GM18861 (cell line): ENCODE measurements at regions not wholly inside any gene's neighbourhood (a gene's known extent, or its start where the extent isn't known, plus 50 kb on each side); places are given as distances from the start of the nearest gene placed in this dataset.

Experiments used
- ATAC-seq: cut with Tn5 transposase; IDR thresholded peaks from one replicate; pipeline ENCODE4 v1.9.1; 2021; ENCODE audit not compliant: unreplicated experiment

DNA sequence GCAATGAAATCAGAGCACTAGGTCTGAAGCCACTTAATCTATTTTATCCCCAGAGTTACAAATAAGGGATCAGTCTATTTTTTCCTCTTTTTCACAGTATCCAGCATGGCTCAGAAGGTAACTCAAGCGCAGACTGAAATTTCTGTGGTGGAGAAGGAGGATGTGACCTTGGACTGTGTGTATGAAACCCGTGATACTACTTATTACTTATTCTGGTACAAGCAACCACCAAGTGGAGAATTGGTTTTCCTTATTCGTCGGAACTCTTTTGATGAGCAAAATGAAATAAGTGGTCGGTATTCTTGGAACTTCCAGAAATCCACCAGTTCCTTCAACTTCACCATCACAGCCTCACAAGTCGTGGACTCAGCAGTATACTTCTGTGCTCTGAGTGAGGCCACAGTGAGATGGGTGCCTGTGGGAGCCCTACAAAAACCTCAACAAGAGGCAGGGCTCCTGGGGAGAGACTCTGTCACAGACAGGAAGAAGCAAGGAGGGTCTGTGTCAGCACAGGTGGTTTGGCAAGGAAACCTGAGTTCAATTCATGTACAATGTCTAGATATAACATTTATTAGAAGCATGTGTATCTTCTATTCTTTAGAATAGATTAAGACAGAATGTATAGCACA lies 334.3 kb upstream of the OR4E1 start:
- no peak for ATAC-seq

GRCh38 chr14:22007363-22007762 lies 333.7 kb upstream of the OR4E1 start:
- ATAC-seq: no peak

- no peak for ATAC-seq
Observed at GRCh38 chr14:22003461-22003860, 329.8 kb upstream of the OR4E1 start.

DNA sequence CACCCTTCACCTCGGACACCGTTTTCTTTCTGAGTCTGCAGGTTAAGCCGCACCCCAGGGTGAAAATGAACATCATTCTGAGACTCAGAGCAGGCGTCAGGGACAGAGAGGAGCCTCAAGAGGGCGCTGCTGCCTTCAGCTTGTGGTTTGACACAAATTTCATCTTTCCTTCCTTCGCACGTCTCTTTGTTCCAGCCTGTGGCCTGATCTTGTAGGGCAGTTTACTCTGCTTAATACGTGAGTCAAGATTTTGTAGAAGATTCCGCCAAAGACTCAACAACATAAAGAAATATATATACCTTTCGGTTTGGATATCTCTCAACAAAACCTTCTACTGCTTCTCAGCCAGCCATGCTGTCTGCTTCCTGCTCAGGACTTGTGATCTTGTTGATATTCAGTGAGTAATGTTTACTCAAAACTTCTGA lies 329.3 kb upstream of the OR4E1 start:
- no peak for ATAC-seq

DNA sequence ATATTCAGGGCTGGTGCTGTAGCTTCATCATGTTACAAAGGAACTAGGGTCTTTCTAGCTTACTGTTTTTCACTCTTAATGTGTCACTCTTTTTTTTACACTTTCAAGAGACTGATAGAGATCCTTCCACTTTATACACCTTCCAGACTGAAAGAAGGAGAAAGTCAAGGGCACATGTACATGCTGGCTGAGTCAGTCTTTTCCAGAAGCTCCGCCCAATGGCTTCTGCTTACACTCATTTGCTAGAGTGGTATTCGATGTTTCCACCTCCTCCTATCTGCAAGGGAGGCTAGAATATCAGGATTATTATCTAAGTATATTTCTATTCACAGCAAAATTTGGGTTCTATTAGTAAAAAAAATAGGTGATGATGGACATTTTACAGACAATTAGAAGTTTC lies 325.8 kb upstream of the OR4E1 start:
- no peak for ATAC-seq

- no peak for ATAC-seq
Observed at GRCh38 chr14:21997300-21997699, 323.7 kb upstream of the OR4E1 start.

DNA sequence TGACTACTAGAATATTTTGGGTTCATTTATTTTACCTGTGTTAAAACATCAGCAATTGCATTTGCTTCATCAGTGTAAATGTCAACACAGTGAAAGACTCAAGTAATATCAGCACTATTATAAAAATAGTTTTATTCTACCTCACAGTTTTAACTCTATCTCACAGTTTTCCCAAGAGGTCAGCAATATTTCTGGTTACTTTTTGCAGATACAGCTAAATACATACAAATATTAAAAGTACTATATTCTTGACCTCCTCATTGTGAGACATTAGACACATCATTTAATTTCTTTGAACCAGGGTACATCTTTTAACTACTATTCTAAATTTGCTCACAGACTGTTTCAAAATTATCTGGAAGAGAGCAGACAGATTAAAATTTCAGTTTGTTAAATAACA lies 321.7 kb upstream of the OR4E1 start:
- ATAC-seq: no peak

DNA sequence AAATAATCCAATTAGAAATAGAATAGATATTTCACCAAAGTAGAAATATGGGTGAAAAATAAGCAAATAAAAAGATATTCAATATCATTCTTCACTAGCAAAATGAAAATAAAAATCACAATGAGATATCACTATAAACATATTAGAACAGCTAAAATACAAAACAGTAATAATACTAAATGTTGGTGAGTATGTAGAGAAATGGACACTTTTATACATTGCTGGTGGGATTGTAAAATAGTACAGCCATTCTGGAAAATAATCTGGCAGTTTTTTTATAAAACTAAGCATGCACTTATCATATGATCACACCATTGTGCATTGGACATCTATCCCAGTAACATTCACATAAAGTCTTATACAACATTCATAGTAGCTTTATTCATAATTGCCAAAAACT lies 320.2 kb upstream of the OR4E1 start:
- no peak for ATAC-seq

DNA sequence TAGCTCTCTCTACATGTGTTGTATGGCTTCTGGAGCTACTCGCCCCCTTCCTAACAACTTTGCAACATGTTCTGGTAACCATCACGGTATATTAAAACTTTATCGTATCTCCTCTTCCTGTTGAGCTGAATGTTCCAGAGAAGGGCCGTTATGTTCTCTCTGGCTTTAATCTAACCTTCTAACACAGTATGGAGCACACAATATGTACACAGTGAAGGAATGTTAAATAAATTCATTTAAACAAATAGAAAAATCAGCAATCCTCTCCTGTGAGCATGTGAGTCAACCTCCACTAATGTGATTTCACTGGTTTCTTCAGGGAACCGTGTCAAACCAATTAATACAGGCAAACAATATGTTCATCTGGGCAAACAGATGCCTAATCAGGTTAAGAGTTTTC lies 319.5 kb upstream of the OR4E1 start:
- no peak for ATAC-seq

DNA sequence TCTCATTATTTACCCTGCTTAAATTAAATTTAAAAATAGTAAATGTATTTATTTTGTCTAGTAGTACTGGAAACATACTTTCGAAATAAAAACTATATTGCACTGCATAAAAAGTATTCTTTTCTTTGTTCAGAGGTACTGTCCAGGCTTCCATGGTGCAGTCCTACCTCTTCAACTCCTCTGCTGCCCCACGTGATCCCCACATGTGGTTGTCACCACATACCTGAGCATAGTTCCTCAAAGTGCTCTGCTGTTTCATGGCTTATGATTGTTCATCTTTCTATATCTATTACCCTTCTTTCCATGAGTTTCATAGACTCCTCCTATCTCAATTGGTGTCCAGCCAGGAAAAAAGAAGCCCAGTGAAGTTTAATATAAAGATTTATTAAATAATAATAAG lies 317.5 kb upstream of the OR4E1 start:
- no peak for ATAC-seq

- no peak for ATAC-seq
Observed at GRCh38 chr14:21990116-21990515, 316.5 kb upstream of the OR4E1 start.

GRCh38 chr14:21989090-21989489 lies 315.5 kb upstream of the OR4E1 start:
- no peak for ATAC-seq

GRCh38 chr14:21988413-21988812 lies 314.8 kb upstream of the OR4E1 start:
- ATAC-seq: no peak

- no peak for ATAC-seq
Observed at GRCh38 chr14:21987937-21988336, 314.3 kb upstream of the OR4E1 start.

- no peak for ATAC-seq
Observed at GRCh38 chr14:21985081-21985480, 311.5 kb upstream of the OR4E1 start.

GRCh38 chr14:21978999-21979314 lies 305.3 kb upstream of the OR4E1 start:
- no peak for ATAC-seq

- no peak for ATAC-seq
Observed at GRCh38 chr14:21978184-21978998, 304.8 kb upstream of the OR4E1 start.

DNA sequence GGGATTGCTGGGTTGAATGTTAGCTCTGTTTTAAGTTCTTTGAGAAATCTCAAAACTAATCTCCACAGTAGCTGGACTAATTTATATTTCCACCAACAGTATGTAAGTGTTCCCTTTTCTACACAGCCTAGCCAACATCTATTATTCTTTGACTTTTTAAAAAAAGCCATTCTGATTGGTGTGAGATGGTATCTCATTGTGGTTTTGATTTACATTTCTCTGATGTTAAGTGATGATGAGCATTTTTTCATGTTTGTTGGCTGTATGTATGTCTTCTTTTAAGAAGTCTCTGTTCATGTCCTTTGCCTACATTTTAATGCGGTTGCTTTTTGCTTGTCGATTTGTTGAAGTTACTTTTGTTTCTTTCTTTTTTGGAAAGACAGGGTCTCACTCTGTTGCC lies 301.1 kb upstream of the OR4E1 start:
- no peak for ATAC-seq

GRCh38 chr14:21965042-21965441 lies 291.4 kb upstream of the OR4E1 start:
- no peak for ATAC-seq

DNA sequence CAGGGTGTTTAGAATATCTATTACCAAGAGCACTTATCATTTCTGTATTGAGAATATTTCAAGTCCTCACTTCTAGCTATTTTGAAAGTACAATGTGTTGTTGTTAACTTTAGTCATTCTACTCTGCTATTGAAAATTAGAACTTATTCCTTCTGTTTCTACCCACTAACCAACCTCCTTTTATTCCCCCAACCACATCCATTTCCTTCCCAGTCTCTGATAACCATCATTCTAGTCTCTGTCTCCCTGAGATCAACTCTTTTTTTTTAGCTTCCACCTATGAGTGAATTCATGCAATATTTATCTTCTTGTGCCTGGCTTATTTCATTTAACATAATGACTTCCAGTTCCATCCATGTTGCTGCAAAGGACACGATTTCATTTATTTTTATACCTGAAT lies 290.6 kb upstream of the OR4E1 start:
- ATAC-seq: no peak

DNA sequence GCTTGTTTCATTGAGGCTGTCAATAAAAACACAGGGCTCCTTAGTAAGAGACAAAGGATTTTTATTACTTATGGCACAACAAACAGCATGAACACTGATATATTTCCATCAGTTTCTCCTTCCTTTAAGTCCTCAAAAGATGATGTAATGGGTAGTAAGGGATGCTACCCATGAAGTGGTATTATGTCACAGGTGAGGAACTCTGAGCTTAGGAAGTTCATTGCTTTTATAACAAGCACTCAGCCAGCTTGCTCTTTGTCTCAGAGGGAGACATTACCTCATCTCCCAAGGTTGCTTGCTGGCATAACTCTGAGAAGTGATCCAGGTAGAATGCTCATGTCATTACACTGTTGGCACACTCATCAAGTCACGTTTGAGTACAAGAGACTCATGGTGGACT lies 287.0 kb upstream of the OR4E1 start:
- no peak for ATAC-seq

- ATAC-seq: no peak
Observed at GRCh38 chr14:21941885-21942284, 268.3 kb upstream of the OR4E1 start.
